ENCODE measurements at regions not wholly inside any gene's neighbourhood (a gene's known extent, or its start where the extent isn't known, plus 50 kb on each side); places are given as distances from the start of the nearest gene placed in this dataset.

GRCh38 chrX:45517090-45517973, 316.7 kb upstream of the DIPK2B start:
- H3K9ac ChIP-seq (ENCODE audit: insufficient read depth in 1 of 2, low read depth in 2 of 2, low read length in 2 of 2), result no peak overlapping the region
- in situ Hi-C loops (cut with MboI) (no loop called here), intact Hi-C loops (cut with micrococcal nuclease) (loop anchor here (10.0 kb wide), 1 partner anchor 887 kb away; no protein-coding TSS in a partner anchor)
- H4K20me1 ChIP-seq (replicated peaks; ENCODE audit: control insufficient read depth, insufficient read depth, low read length), result no peaks in the 10 kb centered on the region
- H3K9me3 ChIP-seq (replicated peaks; ENCODE audit: control insufficient read depth, insufficient read depth, low read depth, low read length), result no peaks in the 10 kb centered on the region
- H3K36me3 ChIP-seq (ENCODE audit: control insufficient read depth, insufficient read depth, low read length), result no peaks in the 10 kb centered on the region
- no peak overlapping the region for H3K27ac ChIP-seq (ENCODE audit: extremely low read depth, low read depth, low read length)
- no peaks in the 10 kb centered on the region for H3K79me2 ChIP-seq (ENCODE audit: control insufficient read depth, insufficient read depth, low read length)
- DNase-seq (ENCODE audit: extremely low read depth in 1 of 4, low spot score in 3 of 4) (no peak), ATAC-seq (no peak), FAIRE-seq (no peak)
- TF ChIP-seq BRD4 (IDR thresholded peaks at IDR 0.05), result no peak
- TF ChIP-seq CEBPG (CRISPR knock-in tag; IDR thresholded peaks at IDR 0.05), result no peak
- TF ChIP-seq CEBPG (tag; conservative IDR thresholded peaks at IDR 0.05 in 1 of 2, IDR thresholded peaks at IDR 0.05 in 1 of 2), result no peak
- no peak for TF ChIP-seq POLR2G (IDR thresholded peaks at IDR 0.05; ENCODE audit: low read depth, low read length)
- TF ChIP-seq ZNF347 (CRISPR knock-in tag; IDR thresholded peaks at IDR 0.05; ENCODE audit: low read depth), result no peak
- TF ChIP-seq ZNF707 (CRISPR knock-in tag; conservative IDR thresholded peaks at IDR 0.05), result no peak
- TF ChIP-seq ZNF121 (CRISPR knock-in tag; conservative IDR thresholded peaks at IDR 0.05), result no peak
- TF ChIP-seq ZBTB5 (IDR thresholded peaks at IDR 0.05), result no peak
- no peak for TF ChIP-seq PTRF (tag; IDR thresholded peaks at IDR 0.05)
- no peak for TF ChIP-seq MAX (CRISPR knock-in tag; IDR thresholded peaks at IDR 0.05)
- ChIA-PET POLR2A (no interaction called here), CTCF (ENCODE audit: low intra/inter-chr PET ratio) (no interaction called here)
- no peaks in the 10 kb centered on the region for H3K9me1 ChIP-seq (ENCODE audit: control insufficient read depth, insufficient read depth, low read length)
- BruUV-seq (replicated peaks), result no TSS peak
- H3K4me3 ChIP-seq, result no peak overlapping the region
- no peaks in the 10 kb centered on the region for H3K4me1 ChIP-seq (replicated peaks in 1 of 2; ENCODE audit: control insufficient read depth in 2 of 2, insufficient read depth in 2 of 2, low read length in 2 of 2)
- H3K27me3 ChIP-seq (ENCODE audit: control insufficient read depth in 2 of 2, insufficient read depth in 2 of 2, low read length in 2 of 2), result no peaks in the 10 kb centered on the region
- WGBS (ENCODE audit: insufficient coverage, low coverage, missing lambda C conversion rate), result 5% methylated on average over 4 of the region's 5 CpGs
- H3K4me2 ChIP-seq (ENCODE audit: insufficient read depth, low read length), result no peak overlapping the region
- H2AFZ ChIP-seq (ENCODE audit: low read depth, low read length), result no peak overlapping the region
